GM20000 (cell line): ENCODE measurements at regions not wholly inside any gene's neighbourhood (a gene's known extent, or its start where the extent isn't known, plus 50 kb on each side); places are given as distances from the start of the nearest gene placed in this dataset.
"Not testable (repeated sequence)": the region's sequence is repeated elsewhere in the genome, so short reads cannot be mapped to it uniquely, and the experiment has no call there.

Experiments
- DNase-seq: peaks from one replicate; pipeline ENCODE4 v3.0.0; 2012; ENCODE audit warnings: low spot score
- TF ChIP-seq, protein P1 (sequence below): IDR thresholded peaks from 2 replicates; pipeline ENCODE4 v1.5.1; 2012; ENCODE audit warnings: mild to moderate bottlenecking, control low read depth; ENCODE audit errors: extremely low read depth, missing control alignments

DNA sequence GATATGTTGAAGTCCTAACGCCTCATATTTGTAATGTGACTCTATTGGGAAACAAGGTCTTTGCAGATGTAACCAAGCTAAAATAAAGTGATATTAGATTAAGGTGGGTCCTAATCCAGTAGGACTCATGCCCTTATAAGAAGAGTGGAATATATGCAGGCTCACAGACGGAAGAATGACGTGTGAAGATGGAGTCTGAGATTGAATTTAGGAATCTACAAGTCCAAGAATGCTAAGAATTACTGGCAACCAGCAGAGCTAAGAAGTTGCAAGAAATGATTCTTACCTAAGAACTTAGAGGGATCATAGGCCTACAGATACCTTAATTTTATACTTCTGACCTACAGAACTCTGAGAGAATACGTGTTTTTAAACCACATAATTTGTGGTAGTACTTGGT, 350.0 kb upstream of the ST8SIA4 start:
- TF ChIP-seq, protein P1, sequence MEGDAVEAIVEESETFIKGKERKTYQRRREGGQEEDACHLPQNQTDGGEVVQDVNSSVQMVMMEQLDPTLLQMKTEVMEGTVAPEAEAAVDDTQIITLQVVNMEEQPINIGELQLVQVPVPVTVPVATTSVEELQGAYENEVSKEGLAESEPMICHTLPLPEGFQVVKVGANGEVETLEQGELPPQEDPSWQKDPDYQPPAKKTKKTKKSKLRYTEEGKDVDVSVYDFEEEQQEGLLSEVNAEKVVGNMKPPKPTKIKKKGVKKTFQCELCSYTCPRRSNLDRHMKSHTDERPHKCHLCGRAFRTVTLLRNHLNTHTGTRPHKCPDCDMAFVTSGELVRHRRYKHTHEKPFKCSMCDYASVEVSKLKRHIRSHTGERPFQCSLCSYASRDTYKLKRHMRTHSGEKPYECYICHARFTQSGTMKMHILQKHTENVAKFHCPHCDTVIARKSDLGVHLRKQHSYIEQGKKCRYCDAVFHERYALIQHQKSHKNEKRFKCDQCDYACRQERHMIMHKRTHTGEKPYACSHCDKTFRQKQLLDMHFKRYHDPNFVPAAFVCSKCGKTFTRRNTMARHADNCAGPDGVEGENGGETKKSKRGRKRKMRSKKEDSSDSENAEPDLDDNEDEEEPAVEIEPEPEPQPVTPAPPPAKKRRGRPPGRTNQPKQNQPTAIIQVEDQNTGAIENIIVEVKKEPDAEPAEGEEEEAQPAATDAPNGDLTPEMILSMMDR = no peak
- no peak for DNase-seq

DNA sequence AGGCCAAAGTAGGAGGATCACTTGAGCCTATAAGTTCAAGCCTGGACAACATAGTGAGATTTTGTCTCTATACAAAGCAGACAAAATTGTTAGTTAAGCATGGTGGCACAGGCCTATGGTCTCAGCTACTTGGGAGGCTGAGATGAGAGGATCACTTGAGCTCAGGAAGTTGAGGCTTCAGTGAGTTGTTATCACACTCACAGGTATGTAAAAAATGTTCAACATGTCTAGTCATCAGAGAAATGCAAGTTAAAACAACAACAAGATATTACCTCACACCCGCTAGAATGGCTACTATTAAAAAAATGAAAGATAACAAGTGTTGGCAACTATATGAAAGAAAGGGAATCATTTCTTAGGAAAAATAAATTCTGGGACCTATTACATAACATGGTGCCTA, 341.5 kb upstream of the ST8SIA4 start:
- no peak for DNase-seq
- TF ChIP-seq, protein P1 = no peak

DNA sequence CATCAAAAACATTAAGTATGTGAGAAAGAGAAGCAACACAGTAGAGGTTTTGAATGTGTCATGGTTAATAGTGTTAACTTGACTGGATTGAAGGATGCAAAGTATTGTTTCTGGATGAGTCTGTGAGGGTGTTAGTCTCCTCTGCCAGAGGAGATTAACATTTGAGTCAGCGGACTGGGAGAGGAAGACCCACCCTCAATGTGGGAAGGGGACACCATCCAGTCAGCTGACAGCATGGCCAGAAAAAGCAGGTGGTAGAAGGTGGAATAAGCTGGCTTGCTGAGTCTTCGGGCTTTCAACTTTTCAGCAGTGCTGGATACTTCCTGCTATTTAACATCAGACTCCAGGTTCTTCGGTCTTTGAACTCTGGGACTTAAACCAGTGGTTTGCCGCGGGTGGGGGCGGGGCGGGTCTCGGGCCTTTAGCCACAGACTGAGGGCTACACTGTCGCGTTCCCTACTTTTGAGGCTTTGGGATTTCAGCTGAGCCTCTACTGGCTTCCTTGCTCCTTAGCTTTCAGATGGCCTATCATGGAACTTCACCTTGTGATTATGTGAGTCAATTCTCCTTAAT, 309.9 kb upstream of the ST8SIA4 start:
- no peak for DNase-seq
- TF ChIP-seq, protein P1 = no peak

DNA sequence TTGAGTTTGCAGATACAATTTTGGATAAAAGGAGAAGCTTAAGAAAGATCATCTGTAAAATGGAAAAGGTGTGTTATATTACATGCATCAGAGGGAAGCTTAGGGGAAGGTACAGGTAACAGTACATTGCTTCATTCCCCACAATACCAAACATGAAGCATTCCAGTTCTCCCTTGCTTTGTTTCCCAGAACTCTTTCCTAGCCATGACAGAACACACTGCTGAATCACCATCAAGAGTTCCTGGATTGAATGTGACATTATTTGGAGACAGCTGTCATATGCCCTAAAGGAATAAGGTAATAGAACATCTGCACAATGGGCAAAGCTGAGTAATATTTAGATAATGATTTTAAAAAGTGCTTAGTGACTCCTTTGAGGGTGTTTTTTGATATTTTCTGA, 303.5 kb upstream of the ST8SIA4 start:
- TF ChIP-seq, protein P1 = no peak
- no peak for DNase-seq

DNA sequence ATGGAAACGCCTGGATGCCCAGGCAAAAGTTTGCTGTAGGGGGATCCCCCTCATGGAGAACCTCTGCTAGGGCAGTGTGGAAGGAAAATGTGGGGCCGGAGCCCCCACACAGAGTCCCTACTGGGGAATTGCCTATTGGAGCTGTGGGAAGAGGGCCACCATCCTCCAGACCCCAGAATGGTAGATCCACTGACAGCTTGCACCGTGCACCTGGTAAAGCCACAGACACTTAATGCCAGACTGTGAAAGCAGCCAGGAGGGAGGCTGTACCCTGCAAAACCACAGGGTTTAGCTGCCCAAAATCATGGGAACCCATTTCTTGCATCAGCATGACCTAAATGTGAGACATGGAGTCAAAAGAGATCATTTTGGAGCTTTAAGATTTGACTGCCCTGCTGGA, 302.0 kb upstream of the ST8SIA4 start:
- not testable (repeated sequence) for DNase-seq

DNA sequence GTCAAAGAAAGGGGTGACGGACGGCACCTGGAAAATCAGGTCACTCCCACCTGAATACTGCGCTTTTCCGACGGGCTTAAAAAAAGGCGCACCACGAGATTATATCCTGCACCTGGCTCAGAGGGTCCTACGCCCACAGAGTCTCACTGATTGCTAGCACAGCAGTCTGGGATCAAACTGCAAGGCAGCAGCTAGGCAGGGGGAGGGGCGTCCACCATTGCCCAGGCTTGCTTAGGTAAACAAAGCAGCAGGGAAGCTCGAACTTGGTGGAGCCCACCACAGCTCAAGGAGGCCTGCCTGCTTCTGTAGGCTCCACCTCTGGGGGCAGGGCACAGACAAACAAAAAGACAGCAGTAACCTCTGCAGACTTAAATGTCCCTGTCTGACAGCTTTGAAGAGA, 277.3 kb upstream of the ST8SIA4 start:
- DNase-seq = not testable (repeated sequence)

DNA sequence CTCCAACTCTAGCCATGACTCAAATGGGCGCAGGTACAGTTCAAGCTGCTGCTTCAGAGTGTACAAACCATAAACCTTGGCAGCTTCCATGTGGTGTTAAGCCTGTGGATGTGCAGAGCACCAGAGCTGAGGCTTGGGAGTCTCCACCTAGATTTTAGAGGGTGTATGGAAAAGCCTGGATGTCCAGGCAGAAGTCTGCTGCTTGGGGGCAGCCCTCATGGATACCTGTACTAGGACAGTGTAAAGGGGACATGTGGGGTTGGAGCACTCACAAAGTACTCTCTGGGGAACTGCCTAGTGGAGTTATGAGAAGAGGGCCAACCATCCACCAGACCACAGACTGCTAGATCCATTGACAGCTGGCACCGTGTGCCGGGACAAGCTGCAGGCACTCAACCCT, 273.5 kb upstream of the ST8SIA4 start:
- TF ChIP-seq, protein P1 = no peak
- DNase-seq = no peak

DNA sequence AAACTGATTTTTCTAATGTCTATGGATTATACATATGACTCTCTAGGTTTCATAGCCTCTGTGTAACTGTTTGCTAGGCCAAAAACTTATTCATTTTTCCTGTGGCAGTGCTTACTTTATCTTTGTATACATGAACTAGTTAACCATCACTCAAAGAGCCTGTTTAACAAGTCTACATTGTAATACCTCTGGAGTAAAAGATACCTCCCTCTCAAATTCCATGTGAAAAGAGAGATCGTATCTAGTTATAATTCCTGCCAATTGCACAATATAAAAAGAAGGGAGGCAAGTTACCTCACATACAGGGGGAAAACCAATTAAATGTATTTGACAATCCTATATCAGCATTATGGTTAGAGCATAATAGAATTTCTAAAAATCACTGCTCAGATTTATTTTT, 271.9 kb upstream of the ST8SIA4 start:
- no peak for DNase-seq
- TF ChIP-seq, protein P1 = no peak

DNA sequence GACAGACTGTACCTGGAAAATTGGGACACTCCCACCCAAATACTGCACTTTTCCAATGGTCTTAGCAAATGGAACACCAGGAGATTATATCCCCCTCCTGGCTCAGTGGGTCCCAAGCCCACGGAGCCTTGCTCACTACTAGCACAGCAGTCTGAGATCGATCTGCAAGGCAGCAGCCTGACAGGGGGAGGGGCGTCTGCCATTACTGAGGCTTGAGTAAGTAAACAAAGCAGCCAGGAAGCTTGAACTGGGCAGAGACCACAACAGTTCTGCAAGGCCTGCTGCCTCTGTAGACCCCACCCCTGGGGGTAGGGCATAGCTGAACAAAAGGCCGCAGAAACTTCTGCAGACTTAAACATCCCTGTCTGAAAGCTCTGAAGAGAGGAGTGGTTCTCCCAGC, 260.0 kb upstream of the ST8SIA4 start:
- TF ChIP-seq, protein P1 = no peak
- no peak for DNase-seq
